Transverse colon (tissue), 4 donors: ENCODE measurements at regions not wholly inside any gene's neighbourhood (a gene's known extent, or its start where the extent isn't known, plus 50 kb on each side); places are given as distances from the start of the nearest gene placed in this dataset.

Experiments
- POLR2A ChIP-seq: fragments of 450-650 bp; IDR thresholded peaks from one replicate; pipeline ENCODE4 v1.6.1; 2016; ENCODE audit warnings: antibody characterized with exemption, mild to moderate bottlenecking, moderate library complexity
- POLR2AphosphoS5 ChIP-seq, 3 donors: sonication (generic); formaldehyde crosslinking; IDR thresholded peaks; one replicate each; pipeline ENCODE4 v1.6.1; 2016; ENCODE audit warnings: antibody characterized with exemption in 3 of 3
- TF ChIP-seq, protein P1 (sequence below), 5 experiments: fragments of 200-600 bp in 3 of 5; fragments of 450-650 bp in 2 of 5; sonication (generic) in 3 of 5; IDR thresholded peaks; 1 replicate in 2 of 5; 2 replicates in 3 of 5; pipeline ENCODE4 v1.5.1; 2016 to 2017; ENCODE audit warnings: antibody characterized with exemption in 5 of 5, inconsistent platforms in 3 of 5, mild to moderate bottlenecking in 2 of 5, moderate library complexity in 1 of 5

DNA sequence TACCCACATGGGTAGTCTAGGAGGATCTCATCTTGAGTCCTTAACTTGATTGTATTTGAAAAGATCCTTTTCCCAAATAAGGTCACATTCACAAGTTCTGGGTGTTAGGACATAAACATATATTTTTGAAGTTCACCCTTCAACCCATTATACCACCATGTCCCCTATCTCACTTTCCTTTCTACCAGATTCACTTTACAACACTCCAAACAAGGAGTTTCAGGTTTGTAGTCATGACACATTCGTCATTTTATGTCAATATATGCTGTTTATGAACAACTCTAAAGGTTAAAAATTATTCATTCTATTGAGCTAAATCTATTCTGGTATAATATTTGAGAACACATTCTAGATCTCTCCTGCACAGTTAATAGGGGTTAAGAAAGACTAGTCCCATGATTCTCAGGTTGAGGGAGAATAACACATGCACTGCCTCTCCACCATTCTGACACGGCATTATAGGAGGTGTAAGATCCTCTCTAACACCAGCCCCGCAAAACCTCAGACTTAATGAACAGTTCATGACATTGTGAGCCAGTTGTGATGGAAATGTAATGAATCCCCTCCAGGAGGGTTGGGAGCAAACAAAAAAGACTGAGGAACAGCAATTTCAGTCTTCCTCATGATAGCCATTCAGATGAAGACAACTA lies 72.0 kb upstream of the PSMA6 start:
- TF ChIP-seq, protein P1, sequence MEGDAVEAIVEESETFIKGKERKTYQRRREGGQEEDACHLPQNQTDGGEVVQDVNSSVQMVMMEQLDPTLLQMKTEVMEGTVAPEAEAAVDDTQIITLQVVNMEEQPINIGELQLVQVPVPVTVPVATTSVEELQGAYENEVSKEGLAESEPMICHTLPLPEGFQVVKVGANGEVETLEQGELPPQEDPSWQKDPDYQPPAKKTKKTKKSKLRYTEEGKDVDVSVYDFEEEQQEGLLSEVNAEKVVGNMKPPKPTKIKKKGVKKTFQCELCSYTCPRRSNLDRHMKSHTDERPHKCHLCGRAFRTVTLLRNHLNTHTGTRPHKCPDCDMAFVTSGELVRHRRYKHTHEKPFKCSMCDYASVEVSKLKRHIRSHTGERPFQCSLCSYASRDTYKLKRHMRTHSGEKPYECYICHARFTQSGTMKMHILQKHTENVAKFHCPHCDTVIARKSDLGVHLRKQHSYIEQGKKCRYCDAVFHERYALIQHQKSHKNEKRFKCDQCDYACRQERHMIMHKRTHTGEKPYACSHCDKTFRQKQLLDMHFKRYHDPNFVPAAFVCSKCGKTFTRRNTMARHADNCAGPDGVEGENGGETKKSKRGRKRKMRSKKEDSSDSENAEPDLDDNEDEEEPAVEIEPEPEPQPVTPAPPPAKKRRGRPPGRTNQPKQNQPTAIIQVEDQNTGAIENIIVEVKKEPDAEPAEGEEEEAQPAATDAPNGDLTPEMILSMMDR (IDR thresholded peaks at IDR 0.05) = no peak
- no peak for TF ChIP-seq POLR2AphosphoS5 (IDR thresholded peaks at IDR 0.05)
- no peak for TF ChIP-seq POLR2A
